ENCODE measurements at regions not wholly inside any gene's neighbourhood (a gene's known extent, or its start where the extent isn't known, plus 50 kb on each side); places are given as distances from the start of the nearest gene placed in this dataset.

DNA sequence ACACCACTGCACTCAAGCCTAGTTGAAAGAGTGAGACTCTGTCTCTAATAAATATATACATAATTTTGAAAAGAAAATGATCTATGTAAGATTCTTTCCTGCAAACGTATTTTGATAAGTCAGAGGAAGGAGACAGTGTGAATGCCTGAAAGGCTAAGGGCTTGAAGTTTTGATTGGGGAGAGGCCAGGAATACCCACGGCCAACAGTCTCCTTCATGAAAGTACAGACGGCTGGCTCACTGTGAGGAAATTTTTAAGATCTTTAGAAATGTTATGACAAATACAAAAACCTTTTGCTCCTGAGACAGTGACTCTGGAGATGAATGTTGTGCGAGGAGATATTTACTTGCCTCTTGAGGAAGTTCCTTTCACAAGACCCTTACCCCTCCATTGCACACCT, 111.4 kb upstream of the KLHL13 start:
- TF ChIP-seq, protein P1, sequence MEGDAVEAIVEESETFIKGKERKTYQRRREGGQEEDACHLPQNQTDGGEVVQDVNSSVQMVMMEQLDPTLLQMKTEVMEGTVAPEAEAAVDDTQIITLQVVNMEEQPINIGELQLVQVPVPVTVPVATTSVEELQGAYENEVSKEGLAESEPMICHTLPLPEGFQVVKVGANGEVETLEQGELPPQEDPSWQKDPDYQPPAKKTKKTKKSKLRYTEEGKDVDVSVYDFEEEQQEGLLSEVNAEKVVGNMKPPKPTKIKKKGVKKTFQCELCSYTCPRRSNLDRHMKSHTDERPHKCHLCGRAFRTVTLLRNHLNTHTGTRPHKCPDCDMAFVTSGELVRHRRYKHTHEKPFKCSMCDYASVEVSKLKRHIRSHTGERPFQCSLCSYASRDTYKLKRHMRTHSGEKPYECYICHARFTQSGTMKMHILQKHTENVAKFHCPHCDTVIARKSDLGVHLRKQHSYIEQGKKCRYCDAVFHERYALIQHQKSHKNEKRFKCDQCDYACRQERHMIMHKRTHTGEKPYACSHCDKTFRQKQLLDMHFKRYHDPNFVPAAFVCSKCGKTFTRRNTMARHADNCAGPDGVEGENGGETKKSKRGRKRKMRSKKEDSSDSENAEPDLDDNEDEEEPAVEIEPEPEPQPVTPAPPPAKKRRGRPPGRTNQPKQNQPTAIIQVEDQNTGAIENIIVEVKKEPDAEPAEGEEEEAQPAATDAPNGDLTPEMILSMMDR (IDR thresholded peaks at IDR 0.05), result no peak
- no peak for TF ChIP-seq POLR2AphosphoS5 (IDR thresholded peaks at IDR 0.05)
